ENCODE measurements at regions not wholly inside any gene's neighbourhood (a gene's known extent, or its start where the extent isn't known, plus 50 kb on each side); places are given as distances from the start of the nearest gene placed in this dataset.

- TF ChIP-seq POLR2A (IDR thresholded peaks at IDR 0.05), result no peak
- TF ChIP-seq CTCF (IDR thresholded peaks at IDR 0.05), result no peak
- Histone ChIP-seq H3K27me3 (no peaks in the 10 kb centered on the region), H3K4me3 (replicated peaks in 1 of 3) (no peak overlapping the region), H3K9me3 (no peaks in the 10 kb centered on the region), H3K36me3 (no peaks in the 10 kb centered on the region), H3K27ac (no peak overlapping the region), H3K4me1 (peaks cover 5 to 6% of the 10 kb centered on the region in 2 donors)
- DNase-seq, result no peak
- intact Hi-C loops (cut with DNase I), result no loop called here
- WGBS, 2 donors, result 84 to 92% methylated on average over 9 to 15 of the region's 17 CpGs
Observed at GRCh38 chr10:131724891-131725580, 175.8 kb upstream of the PPP2R2D start.

GRCh38 chr10:131725581-131726069 lies 175.2 kb upstream of the PPP2R2D start:
- no peak for TF ChIP-seq CTCF (IDR thresholded peaks at IDR 0.05)
- no peak for TF ChIP-seq POLR2A (IDR thresholded peaks at IDR 0.05)

GRCh38 chr10:131726076-131726880 lies 174.5 kb upstream of the PPP2R2D start:
- no peak for TF ChIP-seq POLR2A (IDR thresholded peaks at IDR 0.05)
- TF ChIP-seq CTCF (IDR thresholded peaks at IDR 0.05), result no peak
- Histone ChIP-seq H3K4me3 (replicated peaks in 1 of 3) (no peak overlapping the region), H3K27ac (no peak overlapping the region), H3K9me3 (no peaks in the 10 kb centered on the region), H3K36me3 (no peaks in the 10 kb centered on the region), H3K27me3 (no peaks in the 10 kb centered on the region), H3K4me1 (peaks cover 5 to 6% of the 10 kb centered on the region in 2 donors)
- intact Hi-C loops (cut with DNase I), result no loop called here
- 9 to 10% methylated on average over 25 to 30 of the region's 30 CpGs for WGBS, 2 donors
- peak; percentile 83 to 84 for DNase-seq

More at GRCh38 chr10:131725581-131726069, 175.2 kb upstream of the PPP2R2D start:
- Histone ChIP-seq H3K9me3 (no peaks in the 10 kb centered on the region), H3K4me3 (replicated peaks in 1 of 3) (no peak overlapping the region), H3K27me3 (no peaks in the 10 kb centered on the region), H3K4me1 (peaks cover 5 to 6% of the 10 kb centered on the region in 2 donors), H3K36me3 (no peaks in the 10 kb centered on the region), H3K27ac (no peak overlapping the region)
- WGBS, 2 donors, result 84 to 92% methylated on average over 16 to 17 of the region's 17 CpGs
- intact Hi-C loops (cut with DNase I), result no loop called here
- DNase-seq, result no peak

- no peak overlapping the region for H3K4me3 ChIP-seq (replicated peaks in 1 of 3)
- peaks cover 5 to 6% of the 10 kb centered on the region in 2 donors for H3K4me1 ChIP-seq
- intact Hi-C loops (cut with DNase I), result no loop called here
- TF ChIP-seq POLR2A (IDR thresholded peaks at IDR 0.05), result no peak
- TF ChIP-seq CTCF (IDR thresholded peaks at IDR 0.05), result no peak
- 71 to 82% methylated on average over 14 of the region's 14 CpGs for WGBS, 2 donors
- no peak for DNase-seq
- no peaks in the 10 kb centered on the region for H3K9me3 ChIP-seq
- no peaks in the 10 kb centered on the region for H3K27me3 ChIP-seq
- H3K27ac ChIP-seq, result no peak overlapping the region
- H3K36me3 ChIP-seq, result no peaks in the 10 kb centered on the region
Observed at GRCh38 chr10:131726967-131727366, 173.8 kb upstream of the PPP2R2D start.

GRCh38 chr10:131727560-131727959 lies 173.2 kb upstream of the PPP2R2D start:
- H3K27me3 ChIP-seq, result no peaks in the 10 kb centered on the region
- WGBS, 2 donors, result 48 to 66% methylated on average over 10 to 12 of the region's 12 CpGs
- TF ChIP-seq POLR2A (IDR thresholded peaks at IDR 0.05) (no peak), CTCF (IDR thresholded peaks at IDR 0.05) (no peak)
- intact Hi-C loops (cut with DNase I), result no loop called here
- H3K27ac ChIP-seq, result no peak overlapping the region
- H3K9me3 ChIP-seq, result no peaks in the 10 kb centered on the region
- H3K4me1 ChIP-seq, result peaks cover 5 to 6% of the 10 kb centered on the region in 2 donors
- DNase-seq, result peak; percentile 41 to 51
- no peak overlapping the region for H3K4me3 ChIP-seq (replicated peaks in 1 of 3)
- H3K36me3 ChIP-seq, result no peaks in the 10 kb centered on the region

All from thyroid gland (tissue), 4 donors.